GM19467 (cell line): ENCODE measurements at regions not wholly inside any gene's neighbourhood (a gene's known extent, or its start where the extent isn't known, plus 50 kb on each side); places are given as distances from the start of the nearest gene placed in this dataset.
"Not testable (repeated sequence)": the region's sequence is repeated elsewhere in the genome, so short reads cannot be mapped to it uniquely, and the experiment has no call there.

Experiments used
- ATAC-seq: cut with Tn5 transposase; IDR thresholded peaks from one replicate; pipeline ENCODE4 v1.9.1; 2021; ENCODE audit warnings: mild to moderate bottlenecking, moderate library complexity; ENCODE audit not compliant: unreplicated experiment

DNA sequence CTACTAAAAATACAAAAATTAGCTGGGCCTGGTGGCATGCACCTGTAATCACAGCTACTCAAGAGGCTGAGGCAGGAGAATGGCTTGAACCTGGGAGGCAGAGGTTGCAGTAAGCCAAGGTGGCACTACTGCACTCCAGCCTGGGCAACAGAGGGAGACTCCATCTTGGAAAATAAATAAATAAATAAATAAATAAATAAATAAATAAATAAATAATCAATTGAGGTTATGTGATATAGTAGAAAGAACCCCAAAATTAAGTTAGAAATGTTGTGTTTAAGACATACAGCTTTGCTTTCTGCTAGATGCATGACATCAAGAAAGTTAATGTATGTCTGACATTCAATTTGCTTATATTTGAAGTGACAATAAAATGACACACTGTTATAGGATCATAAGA lies 1277.7 kb upstream of the ADGRL2 start:
- not testable (repeated sequence) for ATAC-seq

DNA sequence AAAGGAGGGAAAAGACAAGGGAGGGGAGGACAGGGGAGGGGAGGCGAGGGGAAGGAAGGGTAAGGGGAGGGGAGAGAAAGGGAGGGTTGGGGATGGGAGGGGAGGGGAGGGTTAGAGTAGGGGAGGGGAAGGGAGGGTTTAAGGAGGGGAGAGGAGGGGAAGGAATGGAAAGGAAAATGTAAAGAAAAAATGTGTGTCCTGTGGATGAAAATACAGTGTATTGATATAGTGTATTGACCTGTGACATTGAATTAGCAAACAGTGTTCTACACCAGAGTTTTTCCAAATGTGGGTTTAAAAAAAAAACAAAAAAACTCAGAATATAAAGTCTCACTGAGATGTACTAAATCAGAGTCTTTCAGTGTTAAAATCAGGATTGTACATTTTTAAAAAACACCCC lies 1279.8 kb upstream of the ADGRL2 start:
- ATAC-seq: no peak

DNA sequence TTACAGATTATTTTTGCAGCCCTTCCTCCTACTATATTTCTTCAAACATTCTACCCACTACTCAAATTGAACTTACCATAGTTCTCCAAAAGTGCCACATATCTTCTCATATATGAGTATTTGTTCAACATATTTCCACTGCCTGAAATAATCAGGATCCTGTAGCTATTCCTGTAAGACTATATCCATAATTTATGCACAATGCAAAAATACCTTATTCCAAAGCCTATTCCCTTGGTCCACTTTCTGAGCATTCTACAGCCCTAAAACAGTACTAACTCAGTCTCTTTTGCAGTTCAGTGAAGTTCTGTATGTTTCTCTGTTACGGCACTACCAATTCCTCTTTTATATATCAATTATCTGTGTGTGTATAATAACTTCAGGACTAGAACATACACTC lies 1283.7 kb upstream of the ADGRL2 start:
- ATAC-seq: no peak

DNA sequence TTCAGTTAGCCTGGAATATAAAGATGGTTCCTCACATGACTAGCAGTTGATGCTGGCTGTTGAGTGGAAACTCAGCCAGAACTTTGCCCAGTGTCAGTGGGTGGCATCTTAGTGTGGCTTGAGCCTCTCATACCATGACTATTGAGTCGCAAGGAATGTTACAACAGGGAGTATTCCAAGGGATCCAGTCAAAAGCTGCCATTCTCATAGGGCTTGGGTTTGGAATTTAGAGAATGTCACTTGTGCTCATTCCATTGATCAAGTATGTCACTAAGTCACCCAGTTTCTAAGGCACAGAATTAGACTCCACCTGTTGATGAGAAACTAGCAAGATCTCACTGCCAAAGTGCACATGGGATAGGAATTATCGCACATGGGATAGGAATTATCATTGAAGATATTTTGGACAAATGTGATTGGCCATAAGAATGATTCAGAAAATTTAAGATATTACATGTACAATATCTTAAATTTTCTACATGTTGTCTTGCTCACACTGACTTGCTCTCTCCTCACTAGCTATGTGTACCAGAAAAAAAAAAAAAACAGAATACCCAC lies 1290.7 kb upstream of the ADGRL2 start:
- no peak for ATAC-seq

DNA sequence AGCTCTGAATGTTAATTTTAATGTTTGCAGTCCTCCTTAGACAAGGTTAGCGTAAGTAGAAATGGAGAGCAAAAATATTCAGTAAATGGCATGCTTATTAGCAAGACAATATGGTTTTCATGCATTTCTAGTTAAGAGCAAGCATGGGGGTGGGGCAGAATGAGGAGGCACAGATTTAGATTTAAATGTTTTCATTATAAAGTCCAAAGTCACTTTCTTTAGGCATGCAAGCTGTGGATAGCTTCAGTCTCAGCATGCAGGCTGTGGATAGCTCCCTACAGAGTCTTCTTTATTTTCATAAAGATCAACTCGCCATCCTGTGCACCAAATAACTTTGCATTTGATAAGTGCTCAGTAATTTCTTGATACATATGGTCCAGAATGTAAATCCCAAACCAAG lies 1294.5 kb upstream of the ADGRL2 start:
- no peak for ATAC-seq

DNA sequence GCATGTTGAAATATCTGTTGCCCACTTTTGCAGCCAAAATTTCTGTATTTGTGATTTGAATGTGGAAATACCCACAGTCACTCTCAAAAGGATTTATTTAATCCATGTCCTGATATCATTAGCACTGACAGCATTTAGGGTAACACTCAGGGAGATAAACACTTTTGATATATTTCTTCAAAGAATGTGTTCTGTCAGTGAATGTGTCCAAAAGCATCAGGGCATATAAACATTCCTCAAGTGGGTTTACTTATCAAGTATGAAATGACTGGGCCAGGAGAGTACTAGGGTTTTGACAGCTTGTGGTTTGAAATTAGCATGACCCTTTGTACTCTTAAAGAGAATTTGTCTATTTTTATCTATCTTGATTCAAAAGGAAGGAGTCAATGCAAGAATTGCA lies 1302.1 kb upstream of the ADGRL2 start:
- ATAC-seq: no peak

DNA sequence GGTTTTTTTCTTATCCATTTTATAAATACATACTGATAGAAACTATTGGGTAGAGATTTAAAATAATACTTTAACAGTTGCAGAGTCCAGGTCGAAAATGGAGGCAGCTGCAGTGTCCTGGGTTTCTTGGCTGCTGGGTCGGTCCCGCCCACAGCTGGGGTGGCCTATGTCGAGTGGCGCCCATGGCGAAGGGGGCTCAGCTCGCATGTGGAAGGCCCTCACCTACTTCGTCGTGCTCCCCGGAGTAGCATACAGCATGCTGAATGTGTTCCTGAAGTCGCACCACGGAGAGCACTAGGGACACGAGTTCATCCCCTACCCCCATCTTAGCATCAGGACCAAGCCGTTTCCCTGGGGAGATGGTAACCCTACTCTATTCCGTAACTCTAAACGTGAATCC lies 1304.9 kb upstream of the ADGRL2 start:
- no peak for ATAC-seq

DNA sequence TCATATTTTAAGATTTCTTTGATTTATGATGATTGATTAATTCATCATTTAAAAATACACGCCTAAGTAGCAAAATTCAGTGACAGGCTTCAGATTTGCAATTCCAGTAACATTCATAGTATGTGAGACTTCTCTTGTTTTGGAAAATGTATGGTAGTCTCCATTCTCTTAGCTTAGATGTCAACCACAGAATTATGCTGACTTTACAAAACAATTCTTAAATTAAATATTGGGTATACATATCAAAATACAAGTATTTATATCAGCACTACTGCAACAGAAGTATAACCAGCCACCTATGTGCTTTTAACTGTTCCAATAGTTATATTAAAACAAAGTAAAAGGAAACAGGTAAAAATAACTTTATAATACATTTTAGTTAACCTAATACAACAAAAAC lies 1328.6 kb upstream of the ADGRL2 start:
- no peak for ATAC-seq

DNA sequence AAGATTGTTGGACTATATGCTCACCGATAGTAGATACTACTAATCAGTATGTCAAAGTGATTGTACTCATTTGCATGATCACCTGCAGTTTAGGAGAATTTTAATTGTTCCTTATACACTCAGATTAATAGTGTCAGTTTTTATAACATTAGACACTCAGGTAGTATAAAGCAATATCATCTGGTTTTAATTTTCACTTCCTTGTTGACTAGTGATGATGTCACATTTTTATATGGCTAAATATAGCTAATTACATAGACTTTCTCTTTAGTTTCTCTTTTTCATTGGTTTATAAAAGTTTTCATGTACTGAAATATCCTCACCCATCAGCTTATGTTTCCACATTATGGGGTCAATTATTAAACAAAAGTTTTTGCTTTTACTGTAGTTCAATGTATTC lies 1332.4 kb upstream of the ADGRL2 start:
- no peak for ATAC-seq

DNA sequence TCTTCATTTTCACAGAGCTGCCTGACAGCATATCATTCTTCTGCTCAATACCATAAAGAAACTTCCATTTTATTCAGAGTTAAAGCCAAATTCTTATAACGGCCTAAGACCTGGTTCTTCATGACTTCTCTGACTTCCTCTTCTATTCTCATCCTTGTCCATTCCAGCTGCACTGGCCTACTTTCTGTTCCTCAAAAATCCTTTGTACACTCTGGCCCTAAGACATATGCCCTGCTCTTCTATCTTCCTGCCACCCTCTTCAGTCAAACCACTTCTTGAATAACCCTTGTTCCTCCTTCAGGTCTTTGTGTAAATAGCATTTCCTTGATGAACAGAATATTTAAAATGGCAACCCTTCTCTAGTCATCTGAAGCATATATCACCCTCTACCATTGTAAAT lies 1338.7 kb upstream of the ADGRL2 start:
- ATAC-seq: no peak

DNA sequence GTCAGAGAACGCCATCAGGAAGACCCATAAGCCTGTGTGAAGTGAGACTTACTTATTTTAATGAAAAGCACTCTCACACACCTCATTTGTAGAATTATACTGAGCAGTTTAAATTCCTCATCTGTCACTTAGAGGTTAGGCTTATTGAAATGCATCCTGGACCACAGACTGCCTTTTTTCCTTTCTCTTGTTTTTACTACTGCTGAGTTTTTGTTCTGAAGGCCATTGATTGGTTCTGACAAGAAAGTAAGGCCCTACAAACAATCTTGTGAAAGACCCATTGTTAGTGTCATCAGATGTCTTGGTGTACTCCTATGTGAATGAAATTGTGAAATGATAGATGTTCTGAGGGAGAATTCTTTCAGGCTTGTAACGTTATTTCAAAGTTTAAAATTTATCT lies 1343.3 kb upstream of the ADGRL2 start:
- ATAC-seq: no peak

DNA sequence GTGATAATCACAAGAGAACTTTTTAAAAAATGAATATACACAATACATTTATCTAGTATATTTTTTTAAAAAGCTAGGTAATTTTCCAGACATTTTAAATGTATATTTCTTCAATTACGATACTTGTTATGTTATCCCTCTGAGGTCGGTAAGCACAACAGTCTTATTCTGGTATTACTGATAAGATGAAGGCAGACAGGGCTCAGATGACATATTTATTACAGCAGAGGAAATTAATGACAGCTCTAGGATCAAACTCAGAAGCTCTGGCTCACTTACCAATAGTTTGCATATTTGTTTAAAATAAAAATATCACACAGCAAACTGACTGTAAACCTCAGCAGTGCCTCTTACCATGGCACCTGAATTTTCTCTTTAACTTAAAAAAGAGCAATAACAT lies 1347.0 kb upstream of the ADGRL2 start:
- ATAC-seq: no peak

DNA sequence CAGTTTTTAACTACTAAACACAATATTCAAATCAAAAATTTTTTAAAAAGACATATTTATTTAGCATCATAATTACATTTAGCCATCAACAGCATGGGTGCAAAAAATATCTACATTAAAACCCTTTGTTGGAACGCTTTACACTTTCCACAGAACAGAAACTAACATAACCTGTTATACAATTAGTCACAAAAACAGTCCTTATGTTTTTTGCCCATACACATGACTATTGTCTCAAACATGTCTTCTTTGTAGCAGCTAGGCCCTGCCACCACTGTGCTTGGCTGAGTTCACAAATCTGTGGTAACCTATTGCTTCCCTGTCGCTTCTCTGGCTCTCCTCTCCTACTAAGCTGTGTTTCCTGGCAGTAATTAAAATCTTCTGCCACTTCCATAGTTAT lies 1350.0 kb upstream of the ADGRL2 start:
- no peak for ATAC-seq

DNA sequence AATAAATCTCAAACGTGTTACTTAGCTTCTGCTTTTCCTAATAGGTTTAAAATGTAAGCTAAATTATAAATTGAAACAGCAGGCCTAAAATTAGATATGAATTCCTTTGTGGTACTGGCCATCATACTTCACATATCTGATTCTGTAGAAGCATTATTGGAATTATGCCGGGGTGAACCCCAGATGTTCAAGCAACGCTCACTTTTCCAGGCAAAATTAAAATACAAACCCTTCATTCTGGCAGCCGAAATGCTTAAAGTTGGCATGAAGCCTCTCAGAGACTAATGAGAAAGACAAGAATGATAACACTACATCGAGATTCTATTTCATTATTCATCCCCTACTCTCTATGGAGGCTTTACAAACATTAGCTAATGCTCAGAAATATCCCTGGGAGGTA lies 1352.7 kb upstream of the ADGRL2 start:
- ATAC-seq: no peak

DNA sequence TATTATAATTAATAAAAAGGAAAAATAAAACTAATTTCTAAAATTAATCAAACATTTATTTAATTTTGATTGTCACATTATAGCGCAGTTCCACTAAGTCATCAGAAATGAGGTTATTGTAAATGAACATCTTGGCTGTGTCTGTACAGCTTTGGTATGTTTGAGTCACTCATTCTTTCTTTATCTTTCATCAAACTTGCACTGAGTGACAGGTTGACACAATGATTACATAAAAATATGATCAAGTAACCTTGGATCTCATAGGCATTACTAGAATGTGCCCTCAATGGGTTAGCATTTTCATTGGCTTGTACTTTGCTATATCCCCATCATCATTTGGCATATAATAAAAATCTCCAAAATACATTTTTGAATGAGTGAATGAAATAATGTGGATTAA lies 1353.2 kb upstream of the ADGRL2 start:
- no peak for ATAC-seq

DNA sequence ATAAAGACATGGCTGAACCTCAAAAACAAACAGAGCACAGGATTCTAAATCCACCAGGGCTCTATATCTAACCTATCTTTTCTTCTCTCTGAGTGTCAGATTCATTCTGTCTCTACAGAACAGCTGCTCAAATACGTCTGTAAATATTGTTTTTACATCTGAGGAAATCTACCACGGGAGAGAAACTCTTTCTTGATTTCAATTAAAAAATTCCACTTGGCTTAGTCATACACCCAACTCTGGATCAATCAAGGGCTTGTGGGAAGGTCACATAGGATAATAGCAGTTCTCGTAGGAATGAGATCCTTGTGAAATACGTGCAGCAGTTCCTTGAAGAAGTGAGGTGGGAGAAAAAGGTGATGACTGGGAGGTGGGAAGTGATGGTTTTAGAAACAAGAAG lies 1355.7 kb upstream of the ADGRL2 start:
- no peak for ATAC-seq

DNA sequence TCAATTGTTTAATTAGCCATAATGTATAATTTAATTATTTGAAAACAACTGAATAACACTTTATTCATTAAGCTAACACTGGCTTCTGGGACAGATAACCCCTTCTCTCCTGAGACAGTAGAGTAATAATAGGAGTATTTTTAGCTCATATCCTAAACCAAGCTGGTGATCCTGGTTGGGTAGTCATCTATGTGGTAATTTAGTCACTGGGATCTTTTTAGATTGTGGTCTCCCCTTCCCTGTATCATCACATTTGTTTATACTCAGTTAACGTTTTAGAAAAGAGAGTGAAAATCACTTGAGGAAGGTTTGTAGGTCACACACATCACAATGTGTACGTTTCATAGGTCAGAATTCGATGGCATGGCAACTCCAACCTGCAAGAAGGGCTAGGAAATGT lies 1356.6 kb upstream of the ADGRL2 start:
- no peak for ATAC-seq

DNA sequence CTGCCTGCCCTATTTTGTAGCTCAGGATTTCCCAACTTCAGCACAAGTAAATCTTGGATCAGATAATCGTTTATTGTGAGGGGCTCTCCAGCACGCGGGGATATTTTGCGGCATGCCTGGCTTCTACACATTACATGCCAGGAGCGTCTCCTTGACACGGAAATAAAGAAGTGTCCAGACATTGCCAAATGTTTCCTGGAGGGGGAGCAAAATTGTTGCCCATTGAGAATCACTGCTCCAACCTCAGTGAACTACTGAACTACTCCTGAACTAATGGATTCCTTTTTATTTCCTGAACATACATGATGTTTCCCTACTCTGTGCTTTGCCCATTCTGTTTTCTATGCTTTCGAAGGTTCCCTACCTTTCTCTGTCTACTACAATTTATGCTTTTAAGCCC lies 1359.1 kb upstream of the ADGRL2 start:
- no peak for ATAC-seq

DNA sequence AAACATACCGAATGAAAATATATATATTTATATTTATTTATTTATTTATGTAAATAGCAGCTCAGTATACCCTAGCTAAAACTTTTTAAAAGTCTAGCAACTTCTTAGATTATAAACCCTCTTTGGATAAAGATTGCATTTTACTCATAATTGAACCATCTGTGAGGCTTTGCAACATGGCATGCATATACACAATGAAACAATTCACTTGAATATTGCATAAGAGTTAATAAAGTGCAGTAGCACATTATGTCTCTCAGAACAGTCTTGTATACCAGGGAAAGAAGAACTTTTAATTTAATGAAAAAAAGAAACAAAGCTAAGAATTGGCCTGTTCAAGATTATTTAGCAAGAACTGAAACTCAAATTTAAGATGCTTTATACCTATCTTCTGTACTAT lies 1363.9 kb upstream of the ADGRL2 start:
- no peak for ATAC-seq

DNA sequence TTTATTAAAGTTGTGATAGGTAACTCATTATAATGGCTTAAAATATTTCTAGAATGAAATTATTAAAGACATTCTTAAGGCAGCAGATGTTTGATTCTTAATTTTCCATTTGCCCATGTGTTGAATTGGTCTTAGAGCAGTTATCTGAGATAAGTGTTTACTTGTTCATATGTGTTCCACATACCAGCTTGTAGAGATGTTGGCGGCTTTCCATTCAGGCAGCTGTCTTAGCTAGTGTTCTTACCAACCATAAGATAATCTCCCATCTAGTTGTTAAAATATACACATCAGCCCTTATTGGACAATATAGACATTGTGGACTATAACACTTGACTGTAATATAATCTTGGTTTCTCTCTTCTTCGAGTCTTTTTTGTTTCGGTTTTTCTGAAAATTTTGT lies 1372.9 kb upstream of the ADGRL2 start:
- no peak for ATAC-seq

DNA sequence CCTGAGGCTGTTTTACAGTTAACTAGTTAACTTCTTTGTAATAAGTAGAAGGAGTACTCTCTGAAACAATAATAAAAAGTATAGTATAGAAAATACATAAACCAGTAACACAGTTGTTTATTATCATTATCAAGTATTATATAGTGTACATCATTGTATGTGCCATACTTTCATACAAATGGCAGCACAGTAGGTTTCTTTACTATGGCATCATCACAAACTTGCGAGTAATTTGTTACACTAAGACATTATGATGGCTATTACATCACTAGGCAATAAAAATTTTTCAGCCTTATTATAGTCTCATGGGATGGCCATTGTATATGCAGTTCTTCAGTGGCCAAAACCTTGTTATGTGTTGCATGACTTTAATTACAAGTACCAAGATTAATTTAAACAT lies 1376.5 kb upstream of the ADGRL2 start:
- no peak for ATAC-seq

DNA sequence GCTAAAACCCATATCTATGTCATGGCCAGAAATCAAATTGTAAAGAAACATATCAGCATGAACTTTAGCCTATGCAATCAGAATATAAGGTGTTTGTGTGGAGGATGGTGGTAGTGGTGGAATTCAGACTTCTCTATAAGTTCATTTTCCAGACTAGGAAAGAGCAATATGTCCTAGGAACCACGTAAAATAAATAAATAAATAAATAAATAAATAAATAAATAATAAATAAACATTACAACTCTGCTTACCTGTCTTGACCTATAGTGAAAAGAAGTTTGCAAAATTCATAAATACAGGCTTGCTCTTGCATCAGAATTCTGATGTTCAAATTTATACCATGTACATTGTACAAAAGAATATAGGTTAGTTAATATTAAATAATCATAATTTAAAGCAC lies 1382.6 kb upstream of the ADGRL2 start:
- no peak for ATAC-seq

DNA sequence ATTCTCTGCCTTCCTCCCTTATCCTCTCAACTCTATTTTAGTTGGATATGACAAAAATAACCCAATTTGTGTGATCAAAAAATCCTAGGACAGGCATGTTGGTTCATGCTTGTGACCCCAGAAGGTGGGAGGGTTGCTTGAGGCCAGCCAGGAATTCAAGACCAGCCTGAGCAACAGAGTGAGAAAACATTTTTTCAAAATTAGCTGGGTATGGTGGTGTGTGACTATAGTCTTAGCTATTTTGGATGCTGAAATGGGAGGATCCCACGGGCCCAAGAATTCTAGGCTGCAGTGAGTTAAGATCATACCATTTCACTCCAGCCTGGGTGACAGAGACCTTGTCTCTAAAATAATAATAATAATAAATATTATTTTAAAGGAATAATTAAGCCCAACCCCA lies 1383.1 kb upstream of the ADGRL2 start:
- no peak for ATAC-seq

DNA sequence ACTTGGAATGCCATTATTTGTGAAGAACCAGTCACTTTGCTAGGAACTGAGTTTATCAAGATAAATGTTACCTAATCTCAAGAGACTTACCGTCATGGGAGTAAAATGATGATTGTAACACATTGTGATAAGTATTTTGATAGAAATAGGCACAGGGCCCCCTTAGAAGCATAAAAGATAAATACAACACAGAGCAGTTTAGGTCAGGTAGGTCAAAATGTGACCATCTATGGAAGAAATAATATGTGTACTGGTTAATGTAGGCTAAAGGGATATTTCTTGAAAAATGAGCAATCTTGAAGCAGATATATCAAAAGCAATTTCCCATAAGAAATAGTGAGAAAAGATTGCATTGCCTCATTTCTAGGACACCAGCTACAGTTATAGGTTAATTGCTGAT lies 1386.8 kb upstream of the ADGRL2 start:
- ATAC-seq: no peak
